ENCODE measurements at regions not wholly inside any gene's neighbourhood (a gene's known extent, or its start where the extent isn't known, plus 50 kb on each side); places are given as distances from the start of the nearest gene placed in this dataset.

DNA sequence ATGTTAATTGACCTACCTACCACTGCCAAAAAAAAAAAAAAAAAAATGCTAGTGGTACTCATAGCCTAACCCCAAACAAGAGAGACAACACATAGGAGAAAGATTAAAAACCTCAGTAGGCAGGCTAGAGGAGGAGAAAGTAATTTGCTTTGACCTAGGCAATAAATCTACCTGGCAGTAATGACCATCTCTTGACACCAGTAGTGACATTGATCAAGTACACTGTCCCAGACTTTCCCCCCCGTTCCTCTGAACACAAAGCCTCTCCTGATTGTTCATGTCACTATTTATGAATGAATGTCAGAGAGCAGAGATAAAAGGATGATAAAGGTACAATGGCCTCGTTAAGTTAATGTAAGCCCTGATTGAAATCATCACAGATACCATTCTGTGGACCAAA, 746.8 kb downstream of the CBLN4 start:
- Histone ChIP-seq H3K79me2 (replicated peaks; ENCODE audit: insufficient read depth) (no peaks in the 10 kb centered on the region), H3K27me3 (ENCODE audit: insufficient read depth) (no peaks in the 10 kb centered on the region), H4K20me1 (replicated peaks; ENCODE audit: insufficient read depth) (no peaks in the 10 kb centered on the region), H3K27ac (ENCODE audit: low read depth) (no peak overlapping the region), H3K4me3 (no peak overlapping the region), H3K9me2 (ENCODE audit: insufficient read depth) (no peaks in the 10 kb centered on the region), H3F3A (replicated peaks; ENCODE audit: low read depth) (no peaks in the 10 kb centered on the region), H3K36me3 (ENCODE audit: insufficient read depth) (peaks cover 16% of the 10 kb centered on the region), H3K4me2 (no peak overlapping the region), H2AFZ (no peak overlapping the region), H3K4me1 (ENCODE audit: insufficient read depth) (no peaks in the 10 kb centered on the region)
- Mint-ChIP-seq H3K36me3 (ENCODE audit: low read depth) (peaks cover 16% of the 10 kb centered on the region; the same call in 2 of the 3 replicates), H3K27me3 (ENCODE audit: insufficient read depth, low read depth, poor library complexity) (no peaks in the 10 kb centered on the region), H3K27ac (no peak overlapping the region), H3K4me3 (no peak overlapping the region), H3K9me3 (peaks cover 99% of the 10 kb centered on the region), H3K4me1 (no peaks in the 10 kb centered on the region)
- ATAC-seq (no peak), DNase-seq (ENCODE audit: low spot score) (no peak)
- no peak for TF ChIP-seq ZNF331 (CRISPR knock-in tag; IDR thresholded peaks at IDR 0.05; ENCODE audit: low read depth)
- TF ChIP-seq ZNF114 (CRISPR knock-in tag; IDR thresholded peaks at IDR 0.05), result no peak
- no peak for TF ChIP-seq STAT1 (IDR thresholded peaks at IDR 0.05; ENCODE audit: unreplicated experiment)
- no peak for TF ChIP-seq NANOG (IDR thresholded peaks at IDR 0.05; ENCODE audit: borderline replicate concordance)
- TF ChIP-seq EZH2phosphoT487 (IDR thresholded peaks at IDR 0.05; ENCODE audit: unreplicated experiment), result no peak
- TF ChIP-seq, protein P1, sequence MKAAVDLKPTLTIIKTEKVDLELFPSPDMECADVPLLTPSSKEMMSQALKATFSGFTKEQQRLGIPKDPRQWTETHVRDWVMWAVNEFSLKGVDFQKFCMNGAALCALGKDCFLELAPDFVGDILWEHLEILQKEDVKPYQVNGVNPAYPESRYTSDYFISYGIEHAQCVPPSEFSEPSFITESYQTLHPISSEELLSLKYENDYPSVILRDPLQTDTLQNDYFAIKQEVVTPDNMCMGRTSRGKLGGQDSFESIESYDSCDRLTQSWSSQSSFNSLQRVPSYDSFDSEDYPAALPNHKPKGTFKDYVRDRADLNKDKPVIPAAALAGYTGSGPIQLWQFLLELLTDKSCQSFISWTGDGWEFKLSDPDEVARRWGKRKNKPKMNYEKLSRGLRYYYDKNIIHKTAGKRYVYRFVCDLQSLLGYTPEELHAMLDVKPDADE (IDR thresholded peaks at IDR 0.05), result no peak
- TF ChIP-seq, protein P2, sequence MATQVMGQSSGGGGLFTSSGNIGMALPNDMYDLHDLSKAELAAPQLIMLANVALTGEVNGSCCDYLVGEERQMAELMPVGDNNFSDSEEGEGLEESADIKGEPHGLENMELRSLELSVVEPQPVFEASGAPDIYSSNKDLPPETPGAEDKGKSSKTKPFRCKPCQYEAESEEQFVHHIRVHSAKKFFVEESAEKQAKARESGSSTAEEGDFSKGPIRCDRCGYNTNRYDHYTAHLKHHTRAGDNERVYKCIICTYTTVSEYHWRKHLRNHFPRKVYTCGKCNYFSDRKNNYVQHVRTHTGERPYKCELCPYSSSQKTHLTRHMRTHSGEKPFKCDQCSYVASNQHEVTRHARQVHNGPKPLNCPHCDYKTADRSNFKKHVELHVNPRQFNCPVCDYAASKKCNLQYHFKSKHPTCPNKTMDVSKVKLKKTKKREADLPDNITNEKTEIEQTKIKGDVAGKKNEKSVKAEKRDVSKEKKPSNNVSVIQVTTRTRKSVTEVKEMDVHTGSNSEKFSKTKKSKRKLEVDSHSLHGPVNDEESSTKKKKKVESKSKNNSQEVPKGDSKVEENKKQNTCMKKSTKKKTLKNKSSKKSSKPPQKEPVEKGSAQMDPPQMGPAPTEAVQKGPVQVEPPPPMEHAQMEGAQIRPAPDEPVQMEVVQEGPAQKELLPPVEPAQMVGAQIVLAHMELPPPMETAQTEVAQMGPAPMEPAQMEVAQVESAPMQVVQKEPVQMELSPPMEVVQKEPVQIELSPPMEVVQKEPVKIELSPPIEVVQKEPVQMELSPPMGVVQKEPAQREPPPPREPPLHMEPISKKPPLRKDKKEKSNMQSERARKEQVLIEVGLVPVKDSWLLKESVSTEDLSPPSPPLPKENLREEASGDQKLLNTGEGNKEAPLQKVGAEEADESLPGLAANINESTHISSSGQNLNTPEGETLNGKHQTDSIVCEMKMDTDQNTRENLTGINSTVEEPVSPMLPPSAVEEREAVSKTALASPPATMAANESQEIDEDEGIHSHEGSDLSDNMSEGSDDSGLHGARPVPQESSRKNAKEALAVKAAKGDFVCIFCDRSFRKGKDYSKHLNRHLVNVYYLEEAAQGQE (IDR thresholded peaks at IDR 0.05; ENCODE audit: unreplicated experiment), result no peak
- TF ChIP-seq EZH2 (IDR thresholded peaks at IDR 0.05; ENCODE audit: low read depth, unreplicated experiment), result no peak
- no peak for TF ChIP-seq JUNB (IDR thresholded peaks at IDR 0.05; ENCODE audit: unreplicated experiment)
- TF ChIP-seq, protein P3, sequence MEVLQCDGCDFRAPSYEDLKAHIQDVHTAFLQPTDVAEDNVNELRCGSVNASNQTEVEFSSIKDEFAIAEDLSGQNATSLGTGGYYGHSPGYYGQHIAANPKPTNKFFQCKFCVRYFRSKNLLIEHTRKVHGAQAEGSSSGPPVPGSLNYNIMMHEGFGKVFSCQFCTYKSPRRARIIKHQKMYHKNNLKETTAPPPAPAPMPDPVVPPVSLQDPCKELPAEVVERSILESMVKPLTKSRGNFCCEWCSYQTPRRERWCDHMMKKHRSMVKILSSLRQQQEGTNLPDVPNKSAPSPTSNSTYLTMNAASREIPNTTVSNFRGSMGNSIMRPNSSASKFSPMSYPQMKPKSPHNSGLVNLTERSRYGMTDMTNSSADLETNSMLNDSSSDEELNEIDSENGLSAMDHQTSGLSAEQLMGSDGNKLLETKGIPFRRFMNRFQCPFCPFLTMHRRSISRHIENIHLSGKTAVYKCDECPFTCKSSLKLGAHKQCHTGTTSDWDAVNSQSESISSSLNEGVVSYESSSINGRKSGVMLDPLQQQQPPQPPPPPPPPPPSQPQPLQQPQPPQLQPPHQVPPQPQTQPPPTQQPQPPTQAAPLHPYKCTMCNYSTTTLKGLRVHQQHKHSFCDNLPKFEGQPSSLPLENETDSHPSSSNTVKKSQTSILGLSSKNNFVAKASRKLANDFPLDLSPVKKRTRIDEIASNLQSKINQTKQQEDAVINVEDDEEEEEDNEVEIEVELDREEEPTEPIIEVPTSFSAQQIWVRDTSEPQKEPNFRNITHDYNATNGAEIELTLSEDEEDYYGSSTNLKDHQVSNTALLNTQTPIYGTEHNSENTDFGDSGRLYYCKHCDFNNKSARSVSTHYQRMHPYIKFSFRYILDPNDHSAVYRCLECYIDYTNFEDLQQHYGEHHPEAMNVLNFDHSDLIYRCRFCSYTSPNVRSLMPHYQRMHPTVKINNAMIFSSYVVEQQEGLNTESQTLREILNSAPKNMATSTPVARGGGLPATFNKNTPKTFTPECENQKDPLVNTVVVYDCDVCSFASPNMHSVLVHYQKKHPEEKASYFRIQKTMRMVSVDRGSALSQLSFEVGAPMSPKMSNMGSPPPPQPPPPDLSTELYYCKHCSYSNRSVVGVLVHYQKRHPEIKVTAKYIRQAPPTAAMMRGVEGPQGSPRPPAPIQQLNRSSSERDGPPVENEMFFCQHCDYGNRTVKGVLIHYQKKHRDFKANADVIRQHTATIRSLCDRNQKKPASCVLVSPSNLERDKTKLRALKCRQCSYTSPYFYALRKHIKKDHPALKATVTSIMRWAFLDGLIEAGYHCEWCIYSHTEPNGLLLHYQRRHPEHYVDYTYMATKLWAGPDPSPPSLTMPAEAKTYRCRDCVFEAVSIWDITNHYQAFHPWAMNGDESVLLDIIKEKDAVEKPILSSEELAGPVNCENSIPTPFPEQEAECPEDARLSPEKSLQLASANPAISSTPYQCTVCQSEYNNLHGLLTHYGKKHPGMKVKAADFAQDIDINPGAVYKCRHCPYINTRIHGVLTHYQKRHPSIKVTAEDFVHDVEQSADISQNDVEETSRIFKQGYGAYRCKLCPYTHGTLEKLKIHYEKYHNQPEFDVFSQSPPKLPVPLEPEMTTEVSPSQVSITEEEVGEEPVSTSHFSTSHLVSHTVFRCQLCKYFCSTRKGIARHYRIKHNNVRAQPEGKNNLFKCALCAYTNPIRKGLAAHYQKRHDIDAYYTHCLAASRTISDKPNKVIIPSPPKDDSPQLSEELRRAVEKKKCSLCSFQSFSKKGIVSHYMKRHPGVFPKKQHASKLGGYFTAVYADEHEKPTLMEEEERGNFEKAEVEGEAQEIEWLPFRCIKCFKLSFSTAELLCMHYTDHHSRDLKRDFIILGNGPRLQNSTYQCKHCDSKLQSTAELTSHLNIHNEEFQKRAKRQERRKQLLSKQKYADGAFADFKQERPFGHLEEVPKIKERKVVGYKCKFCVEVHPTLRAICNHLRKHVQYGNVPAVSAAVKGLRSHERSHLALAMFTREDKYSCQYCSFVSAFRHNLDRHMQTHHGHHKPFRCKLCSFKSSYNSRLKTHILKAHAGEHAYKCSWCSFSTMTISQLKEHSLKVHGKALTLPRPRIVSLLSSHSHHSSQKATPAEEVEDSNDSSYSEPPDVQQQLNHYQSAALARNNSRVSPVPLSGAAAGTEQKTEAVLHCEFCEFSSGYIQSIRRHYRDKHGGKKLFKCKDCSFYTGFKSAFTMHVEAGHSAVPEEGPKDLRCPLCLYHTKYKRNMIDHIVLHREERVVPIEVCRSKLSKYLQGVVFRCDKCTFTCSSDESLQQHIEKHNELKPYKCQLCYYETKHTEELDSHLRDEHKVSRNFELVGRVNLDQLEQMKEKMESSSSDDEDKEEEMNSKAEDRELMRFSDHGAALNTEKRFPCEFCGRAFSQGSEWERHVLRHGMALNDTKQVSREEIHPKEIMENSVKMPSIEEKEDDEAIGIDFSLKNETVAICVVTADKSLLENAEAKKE (CRISPR knock-in tag; IDR thresholded peaks at IDR 0.05), result no peak

Measured in GM23338 (cell line).